OCI-LY1 (cell line): ENCODE measurements at regions not wholly inside any gene's neighbourhood (a gene's known extent, or its start where the extent isn't known, plus 50 kb on each side); places are given as distances from the start of the nearest gene placed in this dataset.

Experiments used
- H2AFZ ChIP-seq: fragments of 200-600 bp; sonication (generic), shearing (Covaris generic); 2 replicates; pipeline ENCODE4 v1.6.0; 2014; ENCODE audit warnings: antibody characterized with exemption, mild to moderate bottlenecking, low read length
- H3F3A ChIP-seq: fragments of 200-600 bp; sonication (generic), shearing (Covaris generic); 2 replicates; pipeline ENCODE4 v1.6.0; 2014; ENCODE audit warnings: mild to moderate bottlenecking, antibody characterized with exemption, low read length, moderate library complexity; ENCODE audit not compliant: insufficient read depth
- H3K27ac ChIP-seq: fragments of 200-600 bp; sonication (generic); 2 replicates; pipeline ENCODE4 v1.5.1; 2014; ENCODE audit warnings: low read length, mixed run types, mild to moderate bottlenecking, low read depth; ENCODE audit not compliant: poor library complexity, severe bottlenecking
- H3K27me3 ChIP-seq: fragments of 200-600 bp; sonication (generic); 2 replicates; pipeline ENCODE4 v1.6.0; 2014; ENCODE audit warnings: antibody characterized with exemption, mild to moderate bottlenecking, low read length, moderate library complexity; ENCODE audit not compliant: insufficient read depth
- H3K36me3 ChIP-seq: fragments of 200-600 bp; sonication (generic); 2 replicates; pipeline ENCODE4 v1.6.1; 2014; ENCODE audit warnings: mild to moderate bottlenecking, antibody characterized with exemption, low read length, moderate library complexity, mixed read lengths; ENCODE audit not compliant: insufficient read depth
- H3K4me1 ChIP-seq: fragments of 200-600 bp; sonication (generic); 2 replicates; pipeline ENCODE4 v1.5.1; 2014; ENCODE audit warnings: mild to moderate bottlenecking, low read length, moderate library complexity; ENCODE audit not compliant: insufficient read depth, severe bottlenecking
- H3K4me2 ChIP-seq: fragments of 200-600 bp; sonication (generic), shearing (Covaris generic); 2 replicates; pipeline ENCODE4 v1.6.1; 2014; ENCODE audit warnings: low read length
- H3K4me3 ChIP-seq: fragments of 200-600 bp; sonication (generic); 2 replicates; pipeline ENCODE4 v1.5.1; 2014; ENCODE audit warnings: low read length, low read depth, mild to moderate bottlenecking, mixed read lengths; ENCODE audit not compliant: poor library complexity, severe bottlenecking
- H3K79me2 ChIP-seq: fragments of 200-600 bp; shearing (Covaris generic); 2 replicates; pipeline ENCODE4 v1.6.1; 2016; ENCODE audit warnings: mixed run types, low read length, mixed read lengths; ENCODE audit not compliant: insufficient read depth
- H3K9ac ChIP-seq: fragments of 200-600 bp; sonication (generic), shearing (Covaris generic); 2 replicates; pipeline ENCODE4 v1.6.1; 2014; ENCODE audit warnings: mild to moderate bottlenecking, low read length, mixed read lengths
- H3K9me2 ChIP-seq: fragments of 200-600 bp; sonication (generic), shearing (Covaris generic); 2 replicates; pipeline ENCODE4 v1.6.1; 2014; ENCODE audit warnings: low read depth, mild to moderate bottlenecking, low read length, mixed read lengths
- H3K9me3 ChIP-seq: fragments of 200-600 bp; shearing (Covaris generic); 2 replicates; pipeline ENCODE4 v1.6.1; 2014; ENCODE audit warnings: low read length, mixed read lengths
- H4K20me1 ChIP-seq: fragments of 200-600 bp; sonication (generic), shearing (Covaris generic); 2 replicates; pipeline ENCODE4 v1.6.0; 2016; ENCODE audit warnings: mild to moderate bottlenecking, low read length; ENCODE audit not compliant: insufficient read depth
- EZH2 ChIP-seq: fragments of 200-600 bp; sonication (generic), shearing (Covaris generic); IDR thresholded peaks from 2 replicates; pipeline ENCODE4 v1.8.0; 2017; ENCODE audit warnings: borderline replicate concordance, mixed run types, mild to moderate bottlenecking, antibody characterized with exemption, low read length, moderate library complexity, mixed read lengths
- TF ChIP-seq, protein P1 (sequence below): fragments of 200-600 bp; sonication (generic), shearing (Covaris generic); IDR thresholded peaks from 2 replicates; pipeline ENCODE4 v1.5.1; 2017; ENCODE audit warnings: mild to moderate bottlenecking, antibody characterized with exemption, low read length, moderate library complexity, mixed read lengths

DNA sequence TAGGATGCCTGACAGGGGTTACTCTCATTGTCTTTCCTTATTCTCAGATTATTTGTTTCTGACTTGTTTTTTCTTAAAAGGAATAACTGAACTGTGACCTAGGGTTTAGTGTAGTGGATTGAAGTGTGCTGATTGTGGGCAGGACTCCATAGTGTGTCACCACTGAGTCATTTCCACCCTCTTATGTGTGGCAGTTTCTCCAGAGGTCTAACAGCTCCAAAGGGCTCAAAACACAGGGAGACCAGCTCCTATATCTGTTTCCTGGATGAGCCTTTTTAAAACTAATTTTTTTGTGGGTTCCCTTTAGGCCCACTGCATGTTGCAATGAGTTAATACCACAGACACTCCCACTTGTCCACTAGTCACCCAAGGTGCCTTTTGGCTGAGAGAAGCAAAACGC is 951.1 kb upstream of the ADGRB3 start:
- no peaks in the 10 kb centered on the region for H3K9me2 ChIP-seq
- H3K27ac ChIP-seq = no peak overlapping the region
- H3K9me3 ChIP-seq = no peaks in the 10 kb centered on the region
- H2AFZ ChIP-seq = peak overlapping the region; percentile 49; the same call in 1 of the 2 replicates
- no peaks in the 10 kb centered on the region for H3K4me1 ChIP-seq
- H4K20me1 ChIP-seq = no peaks in the 10 kb centered on the region
- no peaks in the 10 kb centered on the region for H3K79me2 ChIP-seq
- no peak overlapping the region for H3K4me3 ChIP-seq
- H3K27me3 ChIP-seq = no peaks in the 10 kb centered on the region
- H3F3A ChIP-seq = no peaks in the 10 kb centered on the region
- no peaks in the 10 kb centered on the region for H3K36me3 ChIP-seq
- no peak overlapping the region for H3K9ac ChIP-seq
- H3K4me2 ChIP-seq = no peak overlapping the region
- TF ChIP-seq, protein P1, sequence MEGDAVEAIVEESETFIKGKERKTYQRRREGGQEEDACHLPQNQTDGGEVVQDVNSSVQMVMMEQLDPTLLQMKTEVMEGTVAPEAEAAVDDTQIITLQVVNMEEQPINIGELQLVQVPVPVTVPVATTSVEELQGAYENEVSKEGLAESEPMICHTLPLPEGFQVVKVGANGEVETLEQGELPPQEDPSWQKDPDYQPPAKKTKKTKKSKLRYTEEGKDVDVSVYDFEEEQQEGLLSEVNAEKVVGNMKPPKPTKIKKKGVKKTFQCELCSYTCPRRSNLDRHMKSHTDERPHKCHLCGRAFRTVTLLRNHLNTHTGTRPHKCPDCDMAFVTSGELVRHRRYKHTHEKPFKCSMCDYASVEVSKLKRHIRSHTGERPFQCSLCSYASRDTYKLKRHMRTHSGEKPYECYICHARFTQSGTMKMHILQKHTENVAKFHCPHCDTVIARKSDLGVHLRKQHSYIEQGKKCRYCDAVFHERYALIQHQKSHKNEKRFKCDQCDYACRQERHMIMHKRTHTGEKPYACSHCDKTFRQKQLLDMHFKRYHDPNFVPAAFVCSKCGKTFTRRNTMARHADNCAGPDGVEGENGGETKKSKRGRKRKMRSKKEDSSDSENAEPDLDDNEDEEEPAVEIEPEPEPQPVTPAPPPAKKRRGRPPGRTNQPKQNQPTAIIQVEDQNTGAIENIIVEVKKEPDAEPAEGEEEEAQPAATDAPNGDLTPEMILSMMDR = no peak
- no peak for TF ChIP-seq EZH2

DNA sequence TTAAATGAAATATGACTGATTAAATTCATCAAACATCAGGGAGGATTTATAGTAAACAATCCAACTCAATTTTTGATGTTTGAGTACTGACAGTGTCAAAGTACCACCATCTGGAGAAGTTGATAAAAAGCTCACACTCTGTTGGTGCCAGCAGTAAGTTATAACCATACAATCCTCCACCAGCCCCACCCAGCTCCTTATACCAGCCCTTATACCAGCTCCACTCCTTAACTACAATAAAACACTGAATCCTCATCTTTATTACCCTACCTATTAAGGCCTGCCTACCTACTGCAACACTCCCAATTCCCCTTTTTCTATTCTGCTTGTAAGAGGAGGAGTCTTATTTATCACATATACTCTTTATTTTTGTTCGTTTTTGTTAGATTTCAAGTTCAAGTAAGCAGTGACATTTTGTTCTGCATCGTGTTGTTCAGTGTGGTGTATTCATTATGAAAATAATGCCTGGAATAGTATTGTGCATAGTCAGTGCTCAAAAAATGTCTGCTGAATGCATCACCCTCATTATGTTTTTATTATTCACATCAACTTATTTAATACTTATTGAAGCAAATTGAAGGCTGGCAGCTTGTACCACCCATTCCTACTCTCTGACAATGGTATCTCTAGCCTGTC is 954.7 kb upstream of the ADGRB3 start:
- Histone ChIP-seq H4K20me1 (no peaks in the 10 kb centered on the region), H3K9me3 (peaks cover under 1% of the 10 kb centered on the region; the same call in 1 of the 2 replicates), H3K4me3 (no peak overlapping the region), H3K4me1 (no peaks in the 10 kb centered on the region), H3K36me3 (no peaks in the 10 kb centered on the region), H2AFZ (no peak overlapping the region), H3K27ac (no peak overlapping the region), H3K9ac (no peak overlapping the region), H3F3A (no peaks in the 10 kb centered on the region), H3K4me2 (no peak overlapping the region), H3K9me2 (no peaks in the 10 kb centered on the region), H3K27me3 (no peaks in the 10 kb centered on the region), H3K79me2 (no peaks in the 10 kb centered on the region)
- TF ChIP-seq EZH2 = no peak
- TF ChIP-seq, protein P1 = no peak

DNA sequence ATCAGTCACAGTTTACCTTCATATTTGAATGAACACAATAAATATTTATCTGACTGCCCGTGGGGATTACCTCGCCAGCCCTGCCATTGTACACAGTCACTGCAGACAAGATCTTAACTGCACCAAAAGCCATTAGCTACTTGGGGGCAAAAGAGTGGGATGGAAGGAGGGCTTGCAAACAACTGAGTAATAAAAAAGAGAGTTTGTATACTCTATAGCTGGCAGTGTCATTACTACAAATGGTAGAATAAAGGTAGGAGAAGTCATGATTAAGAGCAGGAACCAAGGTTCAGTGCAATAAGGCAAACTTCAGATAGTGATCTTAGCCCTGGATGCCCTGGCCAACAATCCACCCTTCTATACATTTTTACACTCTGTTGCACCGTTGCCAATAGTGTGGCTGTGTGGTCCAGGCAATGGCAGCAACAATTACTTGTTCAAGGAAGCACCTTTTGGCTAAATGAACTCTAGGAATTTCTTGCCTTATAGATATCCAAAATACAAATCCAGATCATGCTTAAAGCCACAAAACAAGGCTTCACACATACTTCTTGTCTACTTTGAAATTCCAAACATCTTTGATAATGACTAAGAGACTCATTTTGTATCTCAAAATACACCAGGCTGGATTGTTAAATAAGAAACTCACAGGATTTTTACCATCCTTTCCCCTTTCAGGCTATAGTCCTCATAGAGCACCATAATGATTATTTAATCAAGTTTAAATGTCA is 955.4 kb upstream of the ADGRB3 start:
- H3K4me1 ChIP-seq = no peaks in the 10 kb centered on the region
- H2AFZ ChIP-seq = no peak overlapping the region
- H3K27ac ChIP-seq = no peak overlapping the region
- H3K4me3 ChIP-seq = no peak overlapping the region
- H3K36me3 ChIP-seq = no peaks in the 10 kb centered on the region
- TF ChIP-seq EZH2 = no peak
- TF ChIP-seq, protein P1 = no peak
- no peak overlapping the region for H3K9ac ChIP-seq
- H3K79me2 ChIP-seq = no peaks in the 10 kb centered on the region
- H3K9me3 ChIP-seq = peaks cover 6% of the 10 kb centered on the region; the same call in 1 of the 2 replicates
- H3K27me3 ChIP-seq = no peaks in the 10 kb centered on the region
- H3F3A ChIP-seq = no peaks in the 10 kb centered on the region
- H3K9me2 ChIP-seq = no peaks in the 10 kb centered on the region
- no peaks in the 10 kb centered on the region for H4K20me1 ChIP-seq
- no peak overlapping the region for H3K4me2 ChIP-seq
